ENCODE measurements at regions not wholly inside any gene's neighbourhood (a gene's known extent, or its start where the extent isn't known, plus 50 kb on each side); places are given as distances from the start of the nearest gene placed in this dataset.

DNA sequence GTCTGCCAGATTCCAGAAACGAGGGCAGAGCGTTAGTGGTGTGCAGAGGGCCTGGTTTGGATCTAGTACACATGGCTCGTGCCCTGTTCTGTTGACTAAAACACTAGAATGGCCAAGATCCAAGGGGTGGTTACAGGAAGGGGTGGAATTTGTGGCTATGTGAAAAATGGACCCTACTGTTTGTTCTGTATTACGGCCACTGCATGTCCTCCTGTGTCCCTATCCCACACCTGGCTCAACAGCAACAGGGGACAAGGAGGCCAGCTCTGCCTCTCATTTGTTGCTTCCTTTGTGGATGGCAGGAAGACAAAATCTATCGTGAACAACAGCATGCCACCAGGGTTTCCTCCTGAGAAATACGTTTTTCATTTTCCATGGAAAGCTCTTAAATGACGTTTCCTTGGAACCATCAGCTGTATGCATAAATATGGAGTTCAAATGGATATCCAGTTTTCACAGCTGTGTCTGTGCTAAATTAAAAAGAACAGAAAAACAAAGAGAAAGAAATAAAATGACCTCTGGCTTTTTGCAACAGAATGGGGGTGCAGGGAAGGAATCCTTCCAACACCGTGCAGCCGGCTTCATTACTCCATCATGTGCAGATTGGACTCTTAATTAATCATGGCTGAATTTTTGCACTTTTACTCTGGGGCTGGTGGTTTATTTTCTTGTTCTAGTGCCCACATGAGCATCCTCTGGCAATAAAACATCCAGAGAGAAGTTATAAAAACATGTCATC lies 318.9 kb downstream of the CXCL12 start:
- TF ChIP-seq, protein P1, sequence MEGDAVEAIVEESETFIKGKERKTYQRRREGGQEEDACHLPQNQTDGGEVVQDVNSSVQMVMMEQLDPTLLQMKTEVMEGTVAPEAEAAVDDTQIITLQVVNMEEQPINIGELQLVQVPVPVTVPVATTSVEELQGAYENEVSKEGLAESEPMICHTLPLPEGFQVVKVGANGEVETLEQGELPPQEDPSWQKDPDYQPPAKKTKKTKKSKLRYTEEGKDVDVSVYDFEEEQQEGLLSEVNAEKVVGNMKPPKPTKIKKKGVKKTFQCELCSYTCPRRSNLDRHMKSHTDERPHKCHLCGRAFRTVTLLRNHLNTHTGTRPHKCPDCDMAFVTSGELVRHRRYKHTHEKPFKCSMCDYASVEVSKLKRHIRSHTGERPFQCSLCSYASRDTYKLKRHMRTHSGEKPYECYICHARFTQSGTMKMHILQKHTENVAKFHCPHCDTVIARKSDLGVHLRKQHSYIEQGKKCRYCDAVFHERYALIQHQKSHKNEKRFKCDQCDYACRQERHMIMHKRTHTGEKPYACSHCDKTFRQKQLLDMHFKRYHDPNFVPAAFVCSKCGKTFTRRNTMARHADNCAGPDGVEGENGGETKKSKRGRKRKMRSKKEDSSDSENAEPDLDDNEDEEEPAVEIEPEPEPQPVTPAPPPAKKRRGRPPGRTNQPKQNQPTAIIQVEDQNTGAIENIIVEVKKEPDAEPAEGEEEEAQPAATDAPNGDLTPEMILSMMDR (conservative IDR thresholded peaks at IDR 0.05 in 1 of 2, IDR thresholded peaks at IDR 0.05 in 1 of 2; ENCODE audit: extremely low read depth in 1 of 2, insufficient read depth in 1 of 2, low read depth in 1 of 2, low read length in 2 of 2), result no peak
- no peak for TF ChIP-seq EZH2 (IDR thresholded peaks at IDR 0.05; ENCODE audit: borderline replicate concordance, low read length)
